ENCODE measurements at regions not wholly inside any gene's neighbourhood (a gene's known extent, or its start where the extent isn't known, plus 50 kb on each side); places are given as distances from the start of the nearest gene placed in this dataset.

GRCh38 chrX:20459410-20460350 is 193.0 kb upstream of the RPS6KA3 start:
- intact Hi-C loops (cut with micrococcal nuclease; ENCODE audit: unreplicated experiment), result no loop called here
- Mint-ChIP-seq H3K27me3 (ENCODE audit: unreplicated experiment) (no peaks in the 10 kb centered on the region), H3K27ac (ENCODE audit: unreplicated experiment) (no peak overlapping the region), H3K4me1 (ENCODE audit: low read depth, unreplicated experiment) (no peaks in the 10 kb centered on the region), H3K4me3 (ENCODE audit: low read depth, unreplicated experiment) (no peak overlapping the region), H3K9me3 (ENCODE audit: low read depth, unreplicated experiment) (peaks cover 2% of the 10 kb centered on the region), H3K36me3 (ENCODE audit: insufficient read depth, unreplicated experiment) (no peaks in the 10 kb centered on the region)
- no TSS peak for BruUV-seq (replicated peaks)
- CTCF ChIA-PET, result no interaction called here
- no peak for TF ChIP-seq CTCF (IDR thresholded peaks at IDR 0.05; ENCODE audit: unreplicated experiment)
- no peak for DNase-seq

GRCh38 chrX:20456971-20457370 is 190.3 kb upstream of the RPS6KA3 start:
- H3K4me3 Mint-ChIP-seq (ENCODE audit: low read depth, unreplicated experiment), result no peak overlapping the region
- intact Hi-C loops (cut with micrococcal nuclease; ENCODE audit: unreplicated experiment), result no loop called here
- CTCF ChIA-PET, result interaction anchor here (0.6 kb wide), 1 partner anchor 1265 kb away, joined by 5 read pairs; no protein-coding TSS in a partner anchor

GRCh38 chrX:20455001-20455400 is 188.3 kb upstream of the RPS6KA3 start:
- no peak overlapping the region for H3K4me3 Mint-ChIP-seq (ENCODE audit: low read depth, unreplicated experiment)
- CTCF ChIA-PET, result no interaction called here
- H3K27ac Mint-ChIP-seq (ENCODE audit: unreplicated experiment), result no peak overlapping the region
- peaks cover 2% of the 10 kb centered on the region for H3K9me3 Mint-ChIP-seq (ENCODE audit: low read depth, unreplicated experiment)
- intact Hi-C loops (cut with micrococcal nuclease; ENCODE audit: unreplicated experiment), result no loop called here
- no peaks in the 10 kb centered on the region for H3K27me3 Mint-ChIP-seq (ENCODE audit: unreplicated experiment)
- no peak for TF ChIP-seq CTCF (IDR thresholded peaks at IDR 0.05; ENCODE audit: unreplicated experiment)
- no peak for DNase-seq
- no peaks in the 10 kb centered on the region for H3K36me3 Mint-ChIP-seq (ENCODE audit: insufficient read depth, unreplicated experiment)
- no peaks in the 10 kb centered on the region for H3K4me1 Mint-ChIP-seq (ENCODE audit: low read depth, unreplicated experiment)
- no TSS peak for BruUV-seq (replicated peaks)

More at GRCh38 chrX:20456971-20457370, 190.3 kb upstream of the RPS6KA3 start:
- H3K4me1 Mint-ChIP-seq (ENCODE audit: low read depth, unreplicated experiment), result no peaks in the 10 kb centered on the region
- no peaks in the 10 kb centered on the region for H3K36me3 Mint-ChIP-seq (ENCODE audit: insufficient read depth, unreplicated experiment)
- H3K27me3 Mint-ChIP-seq (ENCODE audit: unreplicated experiment), result no peaks in the 10 kb centered on the region
- no TSS peak for BruUV-seq (replicated peaks)
- TF ChIP-seq CTCF (IDR thresholded peaks at IDR 0.05; ENCODE audit: unreplicated experiment), result no peak
- no peak for DNase-seq
- peaks cover 2% of the 10 kb centered on the region for H3K9me3 Mint-ChIP-seq (ENCODE audit: low read depth, unreplicated experiment)
- H3K27ac Mint-ChIP-seq (ENCODE audit: unreplicated experiment), result no peak overlapping the region

- no TSS peak for BruUV-seq (replicated peaks)
- TF ChIP-seq CTCF (IDR thresholded peaks at IDR 0.05; ENCODE audit: unreplicated experiment), result no peak
- Mint-ChIP-seq H3K4me1 (ENCODE audit: low read depth, unreplicated experiment) (no peaks in the 10 kb centered on the region), H3K27ac (ENCODE audit: unreplicated experiment) (no peak overlapping the region), H3K9me3 (ENCODE audit: low read depth, unreplicated experiment) (peaks cover 2% of the 10 kb centered on the region), H3K27me3 (ENCODE audit: unreplicated experiment) (no peaks in the 10 kb centered on the region), H3K36me3 (ENCODE audit: insufficient read depth, unreplicated experiment) (no peaks in the 10 kb centered on the region), H3K4me3 (ENCODE audit: low read depth, unreplicated experiment) (no peak overlapping the region)
- intact Hi-C loops (cut with micrococcal nuclease; ENCODE audit: unreplicated experiment), result no loop called here
- DNase-seq, result no peak
- CTCF ChIA-PET, result no interaction called here
Measured at GRCh38 chrX:20454117-20454516, 187.4 kb upstream of the RPS6KA3 start.
